BE2C (cell line): ENCODE measurements at regions not wholly inside any gene's neighbourhood (a gene's known extent, or its start where the extent isn't known, plus 50 kb on each side); places are given as distances from the start of the nearest gene placed in this dataset.
A peak's percentile ranks its signal among the peaks of the same experiment; 100 is the strongest.

Experiments
- DNase-seq: peaks from one replicate; pipeline ENCODE4 v3.0.0-alpha.2; 2020
- H3K27me3 ChIP-seq: fragments of 250-450 bp; sonication (Bioruptor Pico); 2 replicates; pipeline ENCODE4 v1.5.1; 2020; ENCODE audit warnings: mild to moderate bottlenecking
- H3K36me3 ChIP-seq: fragments of 250-450 bp; sonication (Bioruptor Pico); 2 replicates; pipeline ENCODE4 v1.5.1; 2020; ENCODE audit warnings: mild to moderate bottlenecking
- H3K4me1 ChIP-seq: fragments of 250-450 bp; sonication (Bioruptor Pico); 2 replicates; pipeline ENCODE4 v1.5.1; 2020
- H3K4me3 ChIP-seq: 2 replicates; pipeline ENCODE4 v1.5.1; 2011; ENCODE audit warnings: low read depth, low read length
- H3K9me3 ChIP-seq: fragments of 250-450 bp; sonication (Bioruptor Pico); 2 replicates; pipeline ENCODE4 v1.5.1; 2020
- TF ChIP-seq, protein P1 (sequence below): IDR thresholded peaks from 2 replicates; pipeline ENCODE4 v1.5.1; 2012; ENCODE audit warnings: mild to moderate bottlenecking, low read depth, low read length

GRCh38 chr10:123299598-123299997 lies 145.4 kb downstream of the BUB3 start:
- Histone ChIP-seq H3K9me3 (no peaks in the 10 kb centered on the region), H3K4me1 (peaks cover 7% of the 10 kb centered on the region), H3K27me3 (no peaks in the 10 kb centered on the region), H3K36me3 (no peaks in the 10 kb centered on the region), H3K4me3 (no peak overlapping the region)
- TF ChIP-seq, protein P1, sequence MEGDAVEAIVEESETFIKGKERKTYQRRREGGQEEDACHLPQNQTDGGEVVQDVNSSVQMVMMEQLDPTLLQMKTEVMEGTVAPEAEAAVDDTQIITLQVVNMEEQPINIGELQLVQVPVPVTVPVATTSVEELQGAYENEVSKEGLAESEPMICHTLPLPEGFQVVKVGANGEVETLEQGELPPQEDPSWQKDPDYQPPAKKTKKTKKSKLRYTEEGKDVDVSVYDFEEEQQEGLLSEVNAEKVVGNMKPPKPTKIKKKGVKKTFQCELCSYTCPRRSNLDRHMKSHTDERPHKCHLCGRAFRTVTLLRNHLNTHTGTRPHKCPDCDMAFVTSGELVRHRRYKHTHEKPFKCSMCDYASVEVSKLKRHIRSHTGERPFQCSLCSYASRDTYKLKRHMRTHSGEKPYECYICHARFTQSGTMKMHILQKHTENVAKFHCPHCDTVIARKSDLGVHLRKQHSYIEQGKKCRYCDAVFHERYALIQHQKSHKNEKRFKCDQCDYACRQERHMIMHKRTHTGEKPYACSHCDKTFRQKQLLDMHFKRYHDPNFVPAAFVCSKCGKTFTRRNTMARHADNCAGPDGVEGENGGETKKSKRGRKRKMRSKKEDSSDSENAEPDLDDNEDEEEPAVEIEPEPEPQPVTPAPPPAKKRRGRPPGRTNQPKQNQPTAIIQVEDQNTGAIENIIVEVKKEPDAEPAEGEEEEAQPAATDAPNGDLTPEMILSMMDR, result no peak
- DNase-seq, result no peak

GRCh38 chr10:123301077-123301857 lies 147.1 kb downstream of the BUB3 start:
- TF ChIP-seq, protein P1, result no peak
- DNase-seq, result peak; percentile 83
- no peaks in the 10 kb centered on the region for H3K36me3 ChIP-seq

GRCh38 chr10:123303581-123304337 lies 149.6 kb downstream of the BUB3 start:
- H3K27me3 ChIP-seq, result no peaks in the 10 kb centered on the region

More at GRCh38 chr10:123301077-123301857, 147.1 kb downstream of the BUB3 start:
- no peaks in the 10 kb centered on the region for H3K27me3 ChIP-seq
- peaks cover 7% of the 10 kb centered on the region for H3K4me1 ChIP-seq
- H3K4me3 ChIP-seq, result no peak overlapping the region
- no peaks in the 10 kb centered on the region for H3K9me3 ChIP-seq

GRCh38 chr10:123305671-123306070 lies 151.5 kb downstream of the BUB3 start:
- TF ChIP-seq, protein P1, result no peak
- no peak overlapping the region for H3K4me3 ChIP-seq
- no peak for DNase-seq
- peaks cover 7% of the 10 kb centered on the region for H3K4me1 ChIP-seq
- H3K9me3 ChIP-seq, result no peaks in the 10 kb centered on the region
- no peaks in the 10 kb centered on the region for H3K27me3 ChIP-seq
- H3K36me3 ChIP-seq, result no peaks in the 10 kb centered on the region

More at GRCh38 chr10:123303581-123304337, 149.6 kb downstream of the BUB3 start:
- TF ChIP-seq, protein P1, result no peak
- Histone ChIP-seq H3K4me3 (no peak overlapping the region), H3K9me3 (no peaks in the 10 kb centered on the region), H3K4me1 (peaks cover 7% of the 10 kb centered on the region), H3K36me3 (no peaks in the 10 kb centered on the region)
- DNase-seq, result no peak

DNA sequence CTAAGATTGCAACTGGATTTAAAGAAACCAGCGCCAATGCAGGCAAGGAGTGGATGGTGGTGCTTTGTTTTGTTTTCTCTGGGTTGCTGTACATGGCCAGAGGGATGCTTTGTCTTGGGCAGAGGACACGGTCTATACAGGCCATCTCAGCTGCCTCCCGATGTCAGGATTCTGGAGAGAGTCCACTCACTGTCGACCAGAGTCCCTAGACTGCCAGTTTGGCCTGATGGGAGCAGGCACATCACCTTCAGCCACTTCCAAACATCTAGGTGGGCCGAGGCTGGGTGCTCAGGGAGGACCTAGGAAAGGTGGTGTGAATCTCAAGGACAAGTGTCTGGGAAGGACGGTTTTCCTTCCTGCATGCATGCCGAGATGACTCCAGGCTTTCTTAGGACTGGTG lies 152.1 kb downstream of the BUB3 start:
- H3K36me3 ChIP-seq, result no peaks in the 10 kb centered on the region
- H3K9me3 ChIP-seq, result no peaks in the 10 kb centered on the region
- peaks cover 6% of the 10 kb centered on the region for H3K4me1 ChIP-seq
- DNase-seq, result no peak
- no peak overlapping the region for H3K4me3 ChIP-seq
- TF ChIP-seq, protein P1, result no peak
- no peaks in the 10 kb centered on the region for H3K27me3 ChIP-seq

DNA sequence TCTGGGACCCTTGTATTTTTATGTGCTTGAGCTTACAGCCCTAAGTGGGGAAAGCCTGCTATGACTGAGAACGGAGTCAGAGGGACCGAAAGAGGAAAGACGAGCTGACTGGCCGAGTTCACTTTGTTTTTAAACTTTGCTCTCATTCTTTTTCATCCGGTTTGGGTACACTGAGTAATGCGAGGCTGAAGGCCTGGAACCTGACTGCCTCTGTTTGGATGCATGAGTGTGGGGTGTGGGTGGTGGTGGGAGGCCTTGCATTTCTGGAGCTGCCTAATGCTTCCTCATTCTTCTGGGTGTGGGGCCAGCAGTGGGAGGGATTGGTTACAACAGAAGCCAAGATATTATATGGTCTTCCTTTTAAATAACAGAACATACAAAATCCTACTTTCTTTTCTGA lies 155.5 kb downstream of the BUB3 start:
- TF ChIP-seq, protein P1, result no peak
- H3K9me3 ChIP-seq, result no peaks in the 10 kb centered on the region

More for the DNA sequence above, 155.5 kb downstream of the BUB3 start:
- Histone ChIP-seq H3K4me3 (no peak overlapping the region), H3K27me3 (no peaks in the 10 kb centered on the region), H3K4me1 (no peaks in the 10 kb centered on the region), H3K36me3 (no peaks in the 10 kb centered on the region)
- no peak for DNase-seq
